ENCODE measurements at regions not wholly inside any gene's neighbourhood (a gene's known extent, or its start where the extent isn't known, plus 50 kb on each side); places are given as distances from the start of the nearest gene placed in this dataset.
A peak's percentile ranks its signal among the peaks of the same experiment; 100 is the strongest.

DNA sequence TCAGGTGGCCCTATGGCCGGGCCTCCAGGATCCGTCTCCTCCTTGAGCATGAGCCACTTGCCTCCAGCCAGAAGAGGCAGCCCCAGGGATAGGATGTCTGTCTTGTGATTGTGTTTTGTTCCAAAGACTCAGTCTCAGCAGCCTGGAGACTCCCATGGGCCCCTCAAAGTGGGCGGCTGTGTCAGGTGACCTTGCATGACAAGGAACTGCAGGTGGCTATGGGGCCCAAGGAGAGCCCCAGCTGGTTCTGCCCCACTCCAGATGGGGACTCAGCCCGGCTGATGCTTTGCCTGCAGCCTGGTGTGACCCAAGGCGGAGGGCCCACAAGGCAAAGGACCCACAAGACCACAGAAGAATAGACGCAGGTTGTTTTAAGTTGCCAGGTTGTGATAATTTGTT lies 284.3 kb upstream of the IRX4 start:
- no peak overlapping the region for H3K4me3 ChIP-seq
- peaks cover 0 to 15% of the 10 kb centered on the region in 2 donors for H3K27me3 ChIP-seq
- TF ChIP-seq, protein P1, sequence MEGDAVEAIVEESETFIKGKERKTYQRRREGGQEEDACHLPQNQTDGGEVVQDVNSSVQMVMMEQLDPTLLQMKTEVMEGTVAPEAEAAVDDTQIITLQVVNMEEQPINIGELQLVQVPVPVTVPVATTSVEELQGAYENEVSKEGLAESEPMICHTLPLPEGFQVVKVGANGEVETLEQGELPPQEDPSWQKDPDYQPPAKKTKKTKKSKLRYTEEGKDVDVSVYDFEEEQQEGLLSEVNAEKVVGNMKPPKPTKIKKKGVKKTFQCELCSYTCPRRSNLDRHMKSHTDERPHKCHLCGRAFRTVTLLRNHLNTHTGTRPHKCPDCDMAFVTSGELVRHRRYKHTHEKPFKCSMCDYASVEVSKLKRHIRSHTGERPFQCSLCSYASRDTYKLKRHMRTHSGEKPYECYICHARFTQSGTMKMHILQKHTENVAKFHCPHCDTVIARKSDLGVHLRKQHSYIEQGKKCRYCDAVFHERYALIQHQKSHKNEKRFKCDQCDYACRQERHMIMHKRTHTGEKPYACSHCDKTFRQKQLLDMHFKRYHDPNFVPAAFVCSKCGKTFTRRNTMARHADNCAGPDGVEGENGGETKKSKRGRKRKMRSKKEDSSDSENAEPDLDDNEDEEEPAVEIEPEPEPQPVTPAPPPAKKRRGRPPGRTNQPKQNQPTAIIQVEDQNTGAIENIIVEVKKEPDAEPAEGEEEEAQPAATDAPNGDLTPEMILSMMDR (IDR thresholded peaks at IDR 0.05): no peak
- intact Hi-C loops (cut with DNase I; ENCODE audit: low total_unique reads): no loop called here
- H3K36me3 ChIP-seq: no peaks in the 10 kb centered on the region
- DNase-seq: peak in 1 of 2 donors; percentile 21
- no peaks in the 10 kb centered on the region for H3K9me3 ChIP-seq
- no peak overlapping the region for H3K27ac ChIP-seq
- no peaks in the 10 kb centered on the region for H3K4me1 ChIP-seq

DNA sequence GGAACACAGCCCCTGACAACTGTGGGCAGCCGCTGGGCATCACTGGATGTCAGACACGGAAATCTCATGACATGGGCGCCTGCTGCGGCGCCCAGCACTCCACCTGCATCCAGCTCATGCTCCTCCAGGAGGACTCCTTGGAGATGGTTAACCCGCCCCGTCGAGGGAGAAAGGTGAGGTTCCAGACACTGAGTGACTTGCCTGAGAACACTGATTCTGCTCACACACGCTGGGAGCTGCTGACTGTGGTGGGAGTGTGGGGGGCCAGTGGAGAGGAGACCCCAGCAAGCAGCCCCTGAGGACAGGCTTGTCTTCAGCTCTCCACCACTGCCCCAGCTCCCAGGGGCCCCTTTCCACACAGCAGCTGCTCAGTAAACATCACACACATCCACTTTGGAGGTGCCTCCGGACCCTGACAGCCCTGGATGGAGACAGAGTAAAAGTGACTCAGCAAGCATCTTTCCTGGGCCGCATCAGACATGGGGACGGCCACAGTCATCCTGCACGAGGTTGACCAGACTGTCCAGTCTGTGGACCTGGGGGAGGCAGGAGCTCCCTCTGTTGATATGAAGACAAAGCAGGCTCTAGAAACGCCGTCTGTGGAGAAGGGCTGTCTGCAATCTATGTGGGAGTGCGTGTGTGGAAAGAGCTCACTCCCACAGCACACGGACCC lies 283.7 kb upstream of the IRX4 start:
- H3K27ac ChIP-seq: no peak overlapping the region
- TF ChIP-seq, protein P1 (IDR thresholded peaks at IDR 0.05): no peak
- no peak overlapping the region for H3K4me3 ChIP-seq
- no peaks in the 10 kb centered on the region for H3K9me3 ChIP-seq
- DNase-seq: peak in 1 of 2 donors; percentile 43
- intact Hi-C loops (cut with DNase I; ENCODE audit: low total_unique reads): no loop called here
- no peaks in the 10 kb centered on the region for H3K4me1 ChIP-seq
- H3K36me3 ChIP-seq: no peaks in the 10 kb centered on the region
- H3K27me3 ChIP-seq: peaks cover 0 to 13% of the 10 kb centered on the region in 2 donors

DNA sequence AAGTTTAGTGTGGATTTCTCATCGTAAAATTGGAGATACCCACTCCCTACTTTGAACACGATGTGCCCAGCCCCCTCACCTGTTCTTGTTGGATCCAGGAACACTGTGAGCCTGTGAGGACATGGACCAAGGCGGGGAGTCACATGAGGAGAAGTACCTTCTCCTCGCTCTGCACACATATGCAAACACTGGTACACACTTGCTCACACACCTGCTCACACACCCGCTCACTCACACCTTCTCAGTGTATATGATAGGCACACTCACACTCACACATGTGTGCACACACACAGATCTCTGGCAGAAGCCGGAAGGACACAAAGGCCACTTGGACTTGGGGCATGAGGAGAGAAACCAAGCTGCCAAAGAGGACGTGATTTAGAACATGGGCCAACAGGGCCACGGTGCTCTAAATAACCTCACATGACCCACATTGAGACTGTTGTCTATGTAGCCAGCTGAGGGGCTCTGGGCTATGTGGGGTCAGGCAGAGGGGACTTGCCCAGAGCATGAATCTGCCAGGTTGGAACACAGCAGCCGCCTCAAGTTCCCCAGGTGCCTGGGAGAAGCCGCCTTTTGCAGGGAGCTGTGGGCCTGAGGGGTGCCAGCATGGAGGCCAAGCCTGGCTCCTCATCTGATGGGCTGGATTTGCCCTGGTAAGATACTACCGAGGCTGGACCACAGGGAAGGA lies 283.0 kb upstream of the IRX4 start:
- no peaks in the 10 kb centered on the region for H3K9me3 ChIP-seq
- no peaks in the 10 kb centered on the region for H3K4me1 ChIP-seq
- DNase-seq: peak in 1 of 2 donors; percentile 13
- peaks cover 0 to 13% of the 10 kb centered on the region in 2 donors for H3K27me3 ChIP-seq
- H3K36me3 ChIP-seq: no peaks in the 10 kb centered on the region
- H3K4me3 ChIP-seq: no peak overlapping the region
- intact Hi-C loops (cut with DNase I; ENCODE audit: low total_unique reads): no loop called here
- no peak overlapping the region for H3K27ac ChIP-seq
- TF ChIP-seq, protein P1 (IDR thresholded peaks at IDR 0.05): no peak

DNA sequence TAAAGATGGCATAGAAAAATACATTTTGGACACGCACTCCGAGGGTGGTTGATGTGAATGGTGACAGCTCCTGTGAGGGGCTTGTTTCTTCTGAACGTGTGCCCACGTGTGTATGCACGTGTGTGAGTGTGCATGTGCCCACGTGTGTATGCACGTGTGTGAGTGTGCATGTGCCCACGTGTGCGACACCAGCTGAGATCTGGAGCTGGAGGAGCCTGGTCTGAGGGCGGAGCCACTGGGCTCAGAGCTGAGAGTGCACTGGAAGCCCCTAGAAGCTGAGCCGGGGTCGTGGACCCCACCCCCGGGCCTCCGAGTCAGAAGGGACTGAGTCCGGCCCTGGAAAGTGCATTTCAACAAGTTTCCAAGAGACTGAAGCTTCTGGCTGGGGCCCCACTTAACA lies 282.5 kb upstream of the IRX4 start:
- TF ChIP-seq, protein P1 (IDR thresholded peaks at IDR 0.05): no peak
- Histone ChIP-seq H3K36me3 (no peaks in the 10 kb centered on the region), H3K9me3 (no peaks in the 10 kb centered on the region), H3K27me3 (peaks cover 0 to 8% of the 10 kb centered on the region in 2 donors), H3K4me1 (no peaks in the 10 kb centered on the region), H3K27ac (no peak overlapping the region), H3K4me3 (no peak overlapping the region)
- peak in 1 of 2 donors; percentile 35 for DNase-seq
- intact Hi-C loops (cut with DNase I; ENCODE audit: low total_unique reads): no loop called here

DNA sequence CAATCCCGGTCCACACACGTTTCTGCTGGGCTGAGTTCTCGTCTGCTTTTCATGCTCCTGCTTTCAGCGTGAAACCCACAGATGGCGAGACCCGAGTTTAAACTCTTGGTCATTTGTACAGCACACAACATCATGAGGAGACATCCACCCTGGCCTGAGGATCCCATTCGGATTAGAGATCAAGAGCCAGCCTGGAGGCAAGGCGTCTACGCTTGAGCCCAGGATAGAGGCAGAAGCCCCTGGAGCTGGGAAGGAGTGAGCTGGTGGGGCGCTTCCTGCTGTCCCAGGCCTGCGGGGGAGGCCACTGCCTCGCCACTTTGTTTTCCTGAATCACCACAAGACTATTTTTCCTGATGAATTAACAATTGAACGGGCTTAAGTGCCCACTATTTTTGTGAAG lies 281.9 kb upstream of the IRX4 start:
- H3K27ac ChIP-seq: no peak overlapping the region
- no peak overlapping the region for H3K4me3 ChIP-seq
- no peaks in the 10 kb centered on the region for H3K36me3 ChIP-seq
- no peak for DNase-seq
- H3K9me3 ChIP-seq: no peaks in the 10 kb centered on the region
- TF ChIP-seq, protein P1 (IDR thresholded peaks at IDR 0.05): no peak
- peaks cover 0 to 5% of the 10 kb centered on the region in 2 donors for H3K27me3 ChIP-seq
- intact Hi-C loops (cut with DNase I; ENCODE audit: low total_unique reads): no loop called here
- H3K4me1 ChIP-seq: no peaks in the 10 kb centered on the region

Data from tibial artery (tissue), 4 donors.